Ovary (tissue), 7 donors: ENCODE measurements at regions not wholly inside any gene's neighbourhood (a gene's known extent, or its start where the extent isn't known, plus 50 kb on each side); places are given as distances from the start of the nearest gene placed in this dataset.

Source experiments
- DNase-seq, 5 donors: peaks; one replicate each; pipeline ENCODE4 v3.0.0-alpha.2; 2019 to 2020
- H3K27ac ChIP-seq, 2 donors: fragments of 200-600 bp; one replicate each; pipeline versions ENCODE4 v1.5.1 to v1.8.0; 2019 to 2022
- H3K27me3 ChIP-seq: fragments of 200-600 bp; one replicate; pipeline ENCODE4 v1.8.0; 2022
- H3K36me3 ChIP-seq: fragments of 200-600 bp; sonication (generic); one replicate; pipeline ENCODE4 v1.5.1; 2019
- H3K4me1 ChIP-seq: one replicate; pipeline ENCODE4 v1.8.1; 2013; ENCODE audit warnings: mild to moderate bottlenecking, moderate library complexity; ENCODE audit not compliant: insufficient read depth
- H3K4me3 ChIP-seq: fragments of 200-600 bp; sonication (generic); one replicate; pipeline ENCODE4 v1.5.1; 2017
- H3K9me3 ChIP-seq, 2 donors: fragments of 200-600 bp in 1 of 2; sonication (generic) in 1 of 2; one replicate each; pipeline versions ENCODE4 v1.5.1 to v1.8.1; 2013 to 2019; ENCODE audit warnings: mild to moderate bottlenecking in 1 of 2, moderate library complexity in 1 of 2
- CTCF ChIP-seq, 3 donors: fragments of 450-650 bp in 2 of 3; fragments of 200-600 bp in 1 of 3; IDR thresholded peaks; one replicate each; pipeline versions ENCODE4 v1.5.1 to v1.8.0; 2016 to 2022; ENCODE audit warnings: antibody characterized with exemption in 3 of 3, mild to moderate bottlenecking in 1 of 3
- EP300 ChIP-seq: sonication (generic); formaldehyde crosslinking; IDR thresholded peaks from one replicate; pipeline ENCODE4 v1.6.1; 2017; ENCODE audit warnings: antibody characterized with exemption
- POLR2A ChIP-seq: fragments of 450-650 bp; IDR thresholded peaks from one replicate; pipeline ENCODE4 v1.6.1; 2017; ENCODE audit warnings: antibody characterized with exemption, mild to moderate bottlenecking, moderate library complexity
- WGBS, 3 donors: extraction: QIAGEN DNeasy Blood & Tissue Kit in 1 of 3; methylation state at CpG; one replicate each; pipeline versions ENCODE4 v1.1.5 to v1.1.7; 2013 to 2017; 5-methylcytosine and 5-hydroxymethylcytosine counted together
- intact Hi-C, 4 donors: fragments of 100-400 bp; cut with DNase I; formaldehyde crosslinking; loops; one replicate each; pipeline versions ENCODE4 v1.11.0 to v1.15.1; 2022 to 2023
- donor health status: DM: no; HTN: no; CAD: no; lungs with moderate emphysema.
- donor health status: DM: no; HTN: no; CAD: no.
- donor health status: Bipolar disorder and iron deficiency.
- donor health status: DM: no; HTN: no; CAD: no.
- donor health status: DM: yes; HTN: yes; CAD: no.

- H3K27ac ChIP-seq = no peak overlapping the region
- WGBS, 3 donors = 84 to 96% (median 95%) methylated on average over 4 of the region's 4 CpGs
- intact Hi-C loops = no loop called here
Measured at GRCh38 chr3:46096336-46096735, 69.1 kb upstream of the XCR1 start.

GRCh38 chr3:46095307-46095706, 68.0 kb upstream of the XCR1 start:
- H3K9me3 ChIP-seq = no peaks in the 10 kb centered on the region
- intact Hi-C loops = no loop called here
- no peaks in the 10 kb centered on the region for H3K4me1 ChIP-seq
- no peaks in the 10 kb centered on the region for H3K36me3 ChIP-seq
- TF ChIP-seq EP300 = no peak
- no peak for TF ChIP-seq CTCF (IDR thresholded peaks at IDR 0.05)
- no peak for TF ChIP-seq POLR2A
- DNase-seq = no peak
- no peaks in the 10 kb centered on the region for H3K27me3 ChIP-seq
- no peak overlapping the region for H3K4me3 ChIP-seq
- no peak overlapping the region for H3K27ac ChIP-seq
- 88 to 92% (median 92%) methylated on average over 5 of the region's 5 CpGs for WGBS, 3 donors

More at GRCh38 chr3:46096336-46096735, 69.1 kb upstream of the XCR1 start:
- no peaks in the 10 kb centered on the region for H3K4me1 ChIP-seq
- no peak overlapping the region for H3K4me3 ChIP-seq
- TF ChIP-seq POLR2A (no peak), CTCF (IDR thresholded peaks at IDR 0.05) (no peak), EP300 (no peak)
- no peak for DNase-seq
- no peaks in the 10 kb centered on the region for H3K36me3 ChIP-seq
- no peaks in the 10 kb centered on the region for H3K27me3 ChIP-seq
- no peaks in the 10 kb centered on the region for H3K9me3 ChIP-seq

- H3K4me1 ChIP-seq = no peaks in the 10 kb centered on the region
- no peak overlapping the region for H3K27ac ChIP-seq
- WGBS, 3 donors = 82 to 100% (median 83%) methylated on average over 1 of the region's 1 CpG
- intact Hi-C loops = no loop called here
- no peak overlapping the region for H3K4me3 ChIP-seq
- no peaks in the 10 kb centered on the region for H3K9me3 ChIP-seq
- TF ChIP-seq CTCF (IDR thresholded peaks at IDR 0.05) = no peak
- TF ChIP-seq POLR2A = no peak
- TF ChIP-seq EP300 = no peak
- H3K36me3 ChIP-seq = no peaks in the 10 kb centered on the region
- DNase-seq = no peak
- H3K27me3 ChIP-seq = no peaks in the 10 kb centered on the region
Measured at GRCh38 chr3:46094506-46094905, 67.2 kb upstream of the XCR1 start.

- 79 to 83% (median 80%) methylated on average over 4 of the region's 4 CpGs for WGBS, 3 donors
Measured at GRCh38 chr3:46093966-46094365, 66.7 kb upstream of the XCR1 start.

More at GRCh38 chr3:46093966-46094365, 66.7 kb upstream of the XCR1 start:
- no peaks in the 10 kb centered on the region for H3K27me3 ChIP-seq
- H3K4me3 ChIP-seq = no peak overlapping the region
- TF ChIP-seq CTCF (IDR thresholded peaks at IDR 0.05) = no peak
- TF ChIP-seq POLR2A = no peak
- TF ChIP-seq EP300 = no peak
- intact Hi-C loops = no loop called here
- DNase-seq = no peak
- no peaks in the 10 kb centered on the region for H3K36me3 ChIP-seq
- H3K4me1 ChIP-seq = no peaks in the 10 kb centered on the region
- no peak overlapping the region for H3K27ac ChIP-seq
- no peaks in the 10 kb centered on the region for H3K9me3 ChIP-seq
